Astrocyte of the cerebellum (primary cell): ENCODE measurements at regions not wholly inside any gene's neighbourhood (a gene's known extent, or its start where the extent isn't known, plus 50 kb on each side); places are given as distances from the start of the nearest gene placed in this dataset.

Experiments used
- DNase-seq: peaks from one replicate; pipeline ENCODE4 v3.0.0-alpha.2; 2011; ENCODE audit warnings: low read depth
- H3K4me3 ChIP-seq: 2 replicates; pipeline ENCODE4 v1.5.1; 2011; ENCODE audit warnings: mild to moderate bottlenecking, low read depth, low read length, moderate library complexity
- in situ Hi-C: cut with HindIII; loops from 2 replicates; pipeline ENCODE4 v1.10.0; 2017; ENCODE audit warnings: low sequenced_read_pairs
- TF ChIP-seq, protein P1 (sequence below): IDR thresholded peaks from 2 replicates; pipeline ENCODE4 v1.5.1; 2012; ENCODE audit warnings: low read length, low read depth, moderate library complexity, mild to moderate bottlenecking; ENCODE audit errors: missing control alignments

DNA sequence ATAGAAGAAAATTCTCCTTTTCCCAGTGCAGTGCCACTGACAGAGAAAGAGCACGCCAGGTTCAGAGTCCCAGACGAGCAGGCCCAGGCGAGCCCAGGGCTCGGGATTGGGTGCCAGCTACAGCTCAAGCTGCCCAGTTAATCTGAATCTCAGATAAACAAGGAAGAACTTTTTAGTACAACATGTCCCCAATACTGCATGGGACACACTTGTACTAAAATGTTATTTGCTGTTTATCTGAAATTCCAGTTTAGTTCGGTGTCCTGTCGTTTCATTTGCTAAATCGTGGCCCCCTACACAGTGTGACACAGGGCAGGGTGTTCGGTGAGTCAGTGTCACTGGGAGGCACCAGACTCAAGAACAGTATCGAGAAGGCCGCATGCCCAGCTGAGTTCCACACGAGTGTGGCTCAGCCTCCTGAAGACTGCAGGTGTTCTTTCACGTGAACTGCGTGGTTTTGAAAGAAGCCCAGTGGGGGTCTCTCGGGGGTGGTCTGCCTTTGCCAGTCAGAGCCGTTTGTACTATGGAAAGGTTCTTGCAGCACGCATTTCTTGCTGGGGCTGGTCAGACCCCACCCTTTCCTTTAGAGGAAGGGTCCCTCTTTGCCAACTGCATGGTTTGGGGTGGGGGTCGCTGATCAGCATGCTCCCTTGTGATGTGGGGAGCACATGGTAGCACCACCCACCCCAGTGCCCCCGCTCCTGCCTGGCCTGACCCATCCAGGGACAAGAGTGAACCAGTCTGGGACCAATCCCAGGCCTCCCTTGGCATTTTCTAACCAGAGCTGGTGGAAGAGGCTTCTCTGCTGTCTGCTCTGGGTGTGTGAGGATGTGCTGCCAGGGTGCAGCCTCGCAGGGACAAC is 115.6 kb upstream of the B3GAT1 start:
- no peak for DNase-seq
- TF ChIP-seq, protein P1, sequence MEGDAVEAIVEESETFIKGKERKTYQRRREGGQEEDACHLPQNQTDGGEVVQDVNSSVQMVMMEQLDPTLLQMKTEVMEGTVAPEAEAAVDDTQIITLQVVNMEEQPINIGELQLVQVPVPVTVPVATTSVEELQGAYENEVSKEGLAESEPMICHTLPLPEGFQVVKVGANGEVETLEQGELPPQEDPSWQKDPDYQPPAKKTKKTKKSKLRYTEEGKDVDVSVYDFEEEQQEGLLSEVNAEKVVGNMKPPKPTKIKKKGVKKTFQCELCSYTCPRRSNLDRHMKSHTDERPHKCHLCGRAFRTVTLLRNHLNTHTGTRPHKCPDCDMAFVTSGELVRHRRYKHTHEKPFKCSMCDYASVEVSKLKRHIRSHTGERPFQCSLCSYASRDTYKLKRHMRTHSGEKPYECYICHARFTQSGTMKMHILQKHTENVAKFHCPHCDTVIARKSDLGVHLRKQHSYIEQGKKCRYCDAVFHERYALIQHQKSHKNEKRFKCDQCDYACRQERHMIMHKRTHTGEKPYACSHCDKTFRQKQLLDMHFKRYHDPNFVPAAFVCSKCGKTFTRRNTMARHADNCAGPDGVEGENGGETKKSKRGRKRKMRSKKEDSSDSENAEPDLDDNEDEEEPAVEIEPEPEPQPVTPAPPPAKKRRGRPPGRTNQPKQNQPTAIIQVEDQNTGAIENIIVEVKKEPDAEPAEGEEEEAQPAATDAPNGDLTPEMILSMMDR: no peak
- in situ Hi-C loops: no loop called here
- no peak overlapping the region for H3K4me3 ChIP-seq

DNA sequence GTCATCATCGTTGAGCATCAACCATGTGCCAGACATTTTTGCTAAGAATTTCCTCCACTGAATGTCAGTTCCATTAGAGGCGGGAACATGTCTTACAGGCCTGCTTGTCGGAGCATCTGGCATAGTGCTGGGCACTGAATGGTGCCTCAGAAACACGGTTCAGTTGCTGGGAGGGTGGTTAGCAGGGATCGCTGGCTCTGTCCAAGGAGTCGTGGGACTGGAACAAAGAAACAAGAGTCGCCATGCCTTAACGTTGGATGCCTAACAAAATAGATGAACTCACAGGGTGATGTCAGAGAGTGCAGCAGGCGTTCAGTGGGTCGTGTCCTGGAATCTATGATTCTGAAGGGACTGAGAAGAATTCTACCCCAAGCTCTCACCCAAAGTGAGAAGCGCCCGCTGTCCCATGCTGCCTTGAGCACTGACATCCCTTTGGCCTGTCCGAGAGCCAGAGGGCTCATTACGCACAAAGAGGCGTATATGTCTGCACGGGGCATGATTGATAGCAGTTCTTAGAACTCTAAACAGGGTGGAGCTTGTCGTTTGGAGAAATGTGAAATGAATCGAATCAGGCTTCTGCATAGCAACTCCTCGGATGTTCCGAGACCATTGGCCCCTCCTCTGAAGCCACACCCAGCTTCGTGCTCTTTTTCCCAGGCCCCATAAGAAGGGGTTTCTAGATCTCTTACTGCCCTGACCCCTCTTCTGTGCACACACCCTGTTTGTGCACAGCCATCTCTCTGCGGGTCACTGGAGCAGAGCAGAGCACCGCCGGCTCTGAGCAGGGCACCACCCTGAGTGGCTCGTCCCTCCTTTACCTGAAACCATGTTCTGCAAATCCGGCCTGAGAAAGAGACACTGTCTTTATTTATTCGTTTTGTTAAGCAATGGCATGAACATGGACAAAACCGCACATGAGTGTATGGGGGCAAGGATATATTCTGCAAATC is 113.1 kb upstream of the B3GAT1 start:
- H3K4me3 ChIP-seq: no peak overlapping the region
- TF ChIP-seq, protein P1: no peak
- no peak for DNase-seq
- in situ Hi-C loops: no loop called here

DNA sequence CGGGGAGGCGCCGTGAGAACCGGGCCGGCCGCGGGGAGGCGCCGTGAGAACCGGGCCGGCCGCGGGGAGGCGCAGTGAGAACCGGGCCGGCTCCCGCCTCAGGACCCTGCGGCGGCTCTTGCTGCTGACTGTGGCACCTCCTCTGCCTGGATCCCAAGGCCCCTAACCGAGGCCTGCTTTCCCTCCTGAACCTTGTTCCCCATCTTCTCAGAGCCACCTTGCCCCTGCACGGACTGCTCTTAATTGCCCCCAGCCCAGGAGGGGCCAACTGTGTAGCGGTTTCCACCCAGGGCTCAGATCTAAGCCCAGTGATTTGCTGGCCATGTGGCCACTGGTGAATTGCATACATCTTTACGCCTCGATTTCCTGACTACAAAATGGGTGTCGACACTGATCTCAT is 112.2 kb upstream of the B3GAT1 start:
- H3K4me3 ChIP-seq: no peak overlapping the region
- in situ Hi-C loops: no loop called here
- DNase-seq: no peak
- TF ChIP-seq, protein P1: no peak

DNA sequence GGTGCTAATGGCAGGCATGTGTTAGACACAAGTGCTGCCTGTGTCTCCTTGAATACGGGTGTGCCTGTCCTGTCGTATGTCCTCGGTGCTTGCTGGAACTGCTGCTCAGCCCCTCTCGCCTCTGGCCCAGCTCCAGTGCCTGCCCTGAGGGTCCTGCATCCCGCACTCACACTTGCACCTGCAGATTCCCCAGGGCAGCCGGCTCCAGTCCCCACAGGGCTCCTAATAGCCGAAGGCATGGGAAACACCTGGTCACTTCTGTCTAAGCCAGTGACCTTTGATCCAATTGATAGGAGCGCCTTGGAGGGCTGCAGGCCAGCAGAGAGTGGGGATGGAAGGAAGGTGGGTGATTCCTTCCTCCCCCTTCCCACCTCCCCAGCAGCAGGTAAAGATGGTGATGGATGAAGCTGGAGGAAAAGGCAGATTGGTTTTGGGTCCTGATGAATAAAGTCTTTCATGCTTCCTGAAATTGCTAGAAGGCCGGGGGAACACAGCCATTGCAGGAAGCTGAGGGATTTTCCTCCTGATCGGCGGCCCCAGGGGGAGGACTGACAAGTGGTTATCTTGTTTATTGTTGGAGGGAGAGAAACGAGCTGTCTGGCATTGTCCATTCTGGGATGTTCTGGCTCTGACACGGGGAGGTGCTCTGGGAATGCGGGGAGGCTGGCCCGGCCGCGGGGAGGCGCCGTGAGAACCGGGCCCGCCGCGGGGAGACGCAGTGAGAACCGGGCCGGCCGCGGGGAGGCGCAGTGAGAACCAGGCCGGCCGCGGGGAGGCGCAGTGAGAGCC is 110.9 kb upstream of the B3GAT1 start:
- TF ChIP-seq, protein P1: no peak
- no peak overlapping the region for H3K4me3 ChIP-seq
- in situ Hi-C loops: no loop called here
- DNase-seq: no peak

DNA sequence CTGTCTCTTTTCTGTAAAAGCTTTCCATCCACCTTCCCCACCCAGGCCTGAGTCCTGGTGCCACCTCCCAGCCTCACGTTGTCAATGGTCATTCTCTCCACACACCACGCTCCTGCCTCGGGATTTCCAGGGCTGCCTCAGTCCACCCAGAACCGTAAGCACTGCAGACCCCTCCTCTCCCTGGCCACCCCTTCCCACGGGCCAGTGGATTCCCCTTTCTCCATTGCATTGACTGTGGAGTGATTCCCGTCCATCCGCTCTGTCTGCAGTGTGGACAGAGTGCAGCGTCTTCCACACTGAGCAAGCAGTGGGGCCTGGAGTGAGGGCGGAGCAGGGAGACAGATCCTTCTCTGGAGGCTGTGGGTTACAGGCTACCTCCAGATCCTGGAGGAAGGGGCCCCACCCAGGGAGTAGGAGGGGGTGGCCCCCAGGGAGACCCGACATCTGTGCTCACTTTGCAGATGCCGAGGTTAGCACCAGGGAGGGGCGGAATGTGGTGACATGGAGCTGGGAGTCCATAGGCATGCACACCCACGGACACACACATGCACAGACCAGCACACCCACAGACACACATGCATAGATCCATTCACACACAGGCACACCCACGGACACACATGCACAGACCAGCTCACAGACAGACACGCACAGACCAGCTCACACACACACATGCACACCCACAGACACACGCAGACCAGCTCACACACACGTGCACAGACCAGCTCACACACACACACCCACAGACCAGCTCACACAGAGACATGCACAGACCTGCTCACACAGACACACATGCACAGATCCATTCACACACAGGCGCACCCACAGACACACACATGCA is 109.6 kb upstream of the B3GAT1 start:
- in situ Hi-C loops: no loop called here
- H3K4me3 ChIP-seq: no peak overlapping the region
- TF ChIP-seq, protein P1: no peak
- no peak for DNase-seq
